ENCODE measurements at regions not wholly inside any gene's neighbourhood (a gene's known extent, or its start where the extent isn't known, plus 50 kb on each side); places are given as distances from the start of the nearest gene placed in this dataset.

- H3K4me1 ChIP-seq, result peaks cover 0 to 5% (median 0%) of the 10 kb centered on the region in 4 donors
- TF ChIP-seq EP300 (IDR thresholded peaks at IDR 0.05) (no peak), POLR2A (IDR thresholded peaks at IDR 0.05; ENCODE audit: low read depth) (no peak)
- H3K27me3 ChIP-seq, result no peaks in the 10 kb centered on the region
- H3K27ac ChIP-seq (replicated peaks in 1 of 4), result no peak overlapping the region
- no peak for DNase-seq (ENCODE audit: extremely low spot score)
- no peak overlapping the region for H3K4me3 ChIP-seq
- no peaks in the 10 kb centered on the region for H3K36me3 ChIP-seq
- no peaks in the 10 kb centered on the region for H3K9me3 ChIP-seq
- intact Hi-C loops (cut with DNase I), result no loop called here
These were observed 358.5 kb upstream of the RGMB start for GRCh38 chr5:98414938-98415337.

GRCh38 chr5:98415663-98416062 is 357.8 kb upstream of the RGMB start:
- Histone ChIP-seq H3K27ac (replicated peaks in 1 of 4) (no peak overlapping the region), H3K9me3 (no peaks in the 10 kb centered on the region), H3K36me3 (no peaks in the 10 kb centered on the region), H3K4me1 (peaks cover 0 to 5% (median 0%) of the 10 kb centered on the region in 4 donors), H3K4me3 (no peak overlapping the region), H3K27me3 (no peaks in the 10 kb centered on the region)
- intact Hi-C loops (cut with DNase I), result no loop called here
- DNase-seq (ENCODE audit: extremely low spot score), result no peak
- 100% methylated on average over 1 of the region's 1 CpG for WGBS
- TF ChIP-seq CTCF (IDR thresholded peaks at IDR 0.05) (no peak), POLR2A (IDR thresholded peaks at IDR 0.05; ENCODE audit: low read depth) (no peak), POLR2AphosphoS5 (IDR thresholded peaks at IDR 0.05) (no peak), EP300 (IDR thresholded peaks at IDR 0.05) (no peak)

- Histone ChIP-seq H3K9me3 (no peaks in the 10 kb centered on the region), H3K36me3 (no peaks in the 10 kb centered on the region), H3K4me1 (peaks cover 0 to 5% (median 0%) of the 10 kb centered on the region in 4 donors), H3K27me3 (no peaks in the 10 kb centered on the region), H3K27ac (replicated peaks in 1 of 4) (no peak overlapping the region), H3K4me3 (no peak overlapping the region)
- TF ChIP-seq POLR2AphosphoS5 (IDR thresholded peaks at IDR 0.05), result no peak
- TF ChIP-seq CTCF (IDR thresholded peaks at IDR 0.05), result no peak
- TF ChIP-seq POLR2A (IDR thresholded peaks at IDR 0.05; ENCODE audit: low read depth), result no peak
- no peak for TF ChIP-seq EP300 (IDR thresholded peaks at IDR 0.05)
- intact Hi-C loops (cut with DNase I), result no loop called here
- DNase-seq (ENCODE audit: extremely low spot score), result no peak
These were observed 356.9 kb upstream of the RGMB start for GRCh38 chr5:98416541-98416940.

GRCh38 chr5:98419825-98420224 is 353.6 kb upstream of the RGMB start:
- Histone ChIP-seq H3K27me3 (no peaks in the 10 kb centered on the region), H3K4me3 (no peak overlapping the region), H3K36me3 (no peaks in the 10 kb centered on the region), H3K27ac (replicated peaks in 1 of 4) (no peak overlapping the region), H3K4me1 (peaks cover 0 to 18% (median 7%) of the 10 kb centered on the region in 4 donors), H3K9me3 (no peaks in the 10 kb centered on the region)
- no peak for TF ChIP-seq EP300 (IDR thresholded peaks at IDR 0.05)
- no peak for TF ChIP-seq CTCF (IDR thresholded peaks at IDR 0.05)
- no peak for DNase-seq (ENCODE audit: extremely low spot score)
- 42% methylated on average over 1 of the region's 1 CpG for WGBS
- intact Hi-C loops (cut with DNase I), result no loop called here

- intact Hi-C loops (cut with DNase I), result no loop called here
- no peaks in the 10 kb centered on the region for H3K9me3 ChIP-seq
- H3K27me3 ChIP-seq, result no peaks in the 10 kb centered on the region
- H3K4me1 ChIP-seq, result peaks cover 4 to 65% (median 53%) of the 10 kb centered on the region in 4 donors
- no peak for TF ChIP-seq CTCF (IDR thresholded peaks at IDR 0.05)
- TF ChIP-seq EP300 (IDR thresholded peaks at IDR 0.05), result no peak
- no peak for TF ChIP-seq POLR2AphosphoS5 (IDR thresholded peaks at IDR 0.05)
- TF ChIP-seq POLR2A (IDR thresholded peaks at IDR 0.05; ENCODE audit: low read depth), result no peak
- WGBS, result 67% methylated on average over 4 of the region's 4 CpGs
- H3K27ac ChIP-seq (replicated peaks in 1 of 4), result peak overlapping the region; percentile 66 to 74 (median 68)
- no peak for DNase-seq (ENCODE audit: extremely low spot score)
- H3K36me3 ChIP-seq, result no peaks in the 10 kb centered on the region
- no peak overlapping the region for H3K4me3 ChIP-seq
These were observed 348.6 kb upstream of the RGMB start for GRCh38 chr5:98424681-98425450.
